ENCODE measurements at regions not wholly inside any gene's neighbourhood (a gene's known extent, or its start where the extent isn't known, plus 50 kb on each side); places are given as distances from the start of the nearest gene placed in this dataset.

- TF ChIP-seq, protein P1, sequence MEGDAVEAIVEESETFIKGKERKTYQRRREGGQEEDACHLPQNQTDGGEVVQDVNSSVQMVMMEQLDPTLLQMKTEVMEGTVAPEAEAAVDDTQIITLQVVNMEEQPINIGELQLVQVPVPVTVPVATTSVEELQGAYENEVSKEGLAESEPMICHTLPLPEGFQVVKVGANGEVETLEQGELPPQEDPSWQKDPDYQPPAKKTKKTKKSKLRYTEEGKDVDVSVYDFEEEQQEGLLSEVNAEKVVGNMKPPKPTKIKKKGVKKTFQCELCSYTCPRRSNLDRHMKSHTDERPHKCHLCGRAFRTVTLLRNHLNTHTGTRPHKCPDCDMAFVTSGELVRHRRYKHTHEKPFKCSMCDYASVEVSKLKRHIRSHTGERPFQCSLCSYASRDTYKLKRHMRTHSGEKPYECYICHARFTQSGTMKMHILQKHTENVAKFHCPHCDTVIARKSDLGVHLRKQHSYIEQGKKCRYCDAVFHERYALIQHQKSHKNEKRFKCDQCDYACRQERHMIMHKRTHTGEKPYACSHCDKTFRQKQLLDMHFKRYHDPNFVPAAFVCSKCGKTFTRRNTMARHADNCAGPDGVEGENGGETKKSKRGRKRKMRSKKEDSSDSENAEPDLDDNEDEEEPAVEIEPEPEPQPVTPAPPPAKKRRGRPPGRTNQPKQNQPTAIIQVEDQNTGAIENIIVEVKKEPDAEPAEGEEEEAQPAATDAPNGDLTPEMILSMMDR (conservative IDR thresholded peaks at IDR 0.05; ENCODE audit: low read depth, low read length), result no peak
- TF ChIP-seq EZH2 (IDR thresholded peaks at IDR 0.05; ENCODE audit: borderline replicate concordance, low read depth, low read length, poor library complexity, severe bottlenecking), result no peak
These were observed 379.0 kb upstream of the NETO1 start for GRCh38 chr18:73246763-73247162.

Measured in A673 (cell line).